GM12892 (cell line): ENCODE measurements at regions not wholly inside any gene's neighbourhood (a gene's known extent, or its start where the extent isn't known, plus 50 kb on each side); places are given as distances from the start of the nearest gene placed in this dataset.

Experiments used
- POLR2A ChIP-seq: IDR thresholded peaks from 2 replicates; pipeline ENCODE4 v1.6.1; 2011; ENCODE audit warnings: low read depth, low read length, control low read depth
- POLR2AphosphoS5 ChIP-seq: IDR thresholded peaks from 2 replicates; pipeline ENCODE4 v1.6.1; 2011; ENCODE audit warnings: low read depth, low read length, control low read depth
- TAF1 ChIP-seq: IDR thresholded peaks from 2 replicates; pipeline ENCODE4 v1.6.1; 2011; ENCODE audit warnings: low read depth, mild to moderate bottlenecking, control low read depth, low read length, borderline replicate concordance

- no peak for TF ChIP-seq TAF1
- TF ChIP-seq POLR2A, result no peak
- TF ChIP-seq POLR2AphosphoS5, result no peak
Observed at GRCh38 chr1:81725823-81726222, 74.9 kb upstream of the ADGRL2 start.
